ENCODE measurements at regions not wholly inside any gene's neighbourhood (a gene's known extent, or its start where the extent isn't known, plus 50 kb on each side); places are given as distances from the start of the nearest gene placed in this dataset.
"Not testable (repeated sequence)": the region's sequence is repeated elsewhere in the genome, so short reads cannot be mapped to it uniquely, and the experiment has no call there.

GRCh38 chr3:5563537-5564277 is 376.2 kb downstream of the EDEM1 start:
- DNase-seq: no peak

DNA sequence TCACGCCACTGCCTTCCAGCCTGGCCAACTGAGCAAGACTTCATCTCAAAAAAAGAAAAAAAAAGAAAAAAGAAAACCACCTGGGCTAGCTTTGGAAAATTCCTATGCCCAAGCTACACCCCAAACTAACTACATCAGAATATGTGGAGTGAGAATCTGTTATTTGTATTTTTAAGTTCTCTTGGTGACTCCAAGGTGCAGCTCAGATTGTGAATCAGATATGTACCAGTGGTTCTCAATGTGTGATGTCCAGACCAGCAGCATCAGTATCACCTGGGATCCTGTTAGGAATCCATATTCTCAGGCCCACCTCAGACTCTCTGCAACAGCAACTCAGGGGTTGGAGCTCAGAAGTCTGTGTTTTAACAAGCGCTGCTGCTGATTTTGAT is 376.8 kb downstream of the EDEM1 start:
- DNase-seq: no peak

DNA sequence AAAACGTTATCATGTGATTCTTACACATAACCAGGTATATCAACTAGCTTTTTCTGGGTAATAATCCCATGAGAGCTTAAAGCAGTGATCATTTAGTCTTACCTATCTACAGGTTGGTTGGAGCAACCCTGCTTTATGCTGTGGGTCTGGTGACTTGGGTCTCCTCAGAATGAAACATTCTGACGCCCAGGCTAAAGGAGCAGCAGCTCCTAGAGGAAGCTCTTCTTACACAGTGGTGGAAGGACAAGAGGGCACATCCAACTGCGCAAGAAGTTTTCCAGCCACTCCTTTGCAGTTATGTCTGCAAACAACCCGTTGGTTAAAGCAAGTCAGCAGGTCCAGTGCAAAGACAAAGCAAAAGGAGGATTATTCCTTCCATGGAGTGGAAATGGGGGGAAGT is 377.5 kb downstream of the EDEM1 start:
- no peak for DNase-seq

- no peak for DNase-seq
These were observed 379.6 kb downstream of the EDEM1 start for GRCh38 chr3:5567113-5567512.

DNA sequence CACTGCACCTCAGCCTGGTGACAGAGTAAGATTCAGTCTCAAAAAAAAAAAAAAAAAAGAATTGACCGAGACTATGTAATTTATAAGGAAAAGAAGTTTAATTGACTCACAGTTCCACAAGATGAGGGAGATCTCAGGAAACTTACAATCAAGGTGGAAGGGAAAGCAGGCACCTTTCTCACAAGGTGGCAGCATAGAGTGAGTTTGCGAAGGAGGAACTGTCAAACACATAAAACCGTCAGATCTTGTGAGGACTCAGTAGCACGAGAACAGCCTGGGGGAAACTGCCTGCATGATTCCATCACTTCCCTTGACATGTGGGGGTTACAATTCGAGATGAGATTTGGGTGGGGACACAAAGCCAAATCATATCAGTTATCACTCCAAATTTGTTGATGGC is 380.9 kb downstream of the EDEM1 start:
- peak; percentile 60 for DNase-seq

DNA sequence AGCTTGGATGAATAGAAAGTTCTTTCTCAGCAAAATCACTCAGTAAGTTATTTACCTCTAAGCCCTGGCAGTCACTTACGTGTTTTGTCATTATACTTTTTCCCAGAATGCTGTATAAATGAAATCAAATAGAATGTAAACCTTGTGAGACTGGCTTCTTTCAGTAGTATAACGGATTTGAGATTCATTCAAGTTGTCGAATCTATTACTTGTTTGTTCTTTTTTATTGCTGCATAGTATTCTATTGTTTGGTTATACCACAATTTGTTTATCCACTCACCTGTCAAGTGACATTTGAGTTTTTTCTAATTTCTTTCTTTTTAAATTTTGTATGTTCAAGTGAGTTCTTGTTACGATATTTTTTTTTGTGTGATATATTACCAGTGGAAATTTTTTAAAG is 381.6 kb downstream of the EDEM1 start:
- no peak for DNase-seq

GRCh38 chr3:5572168-5572567 is 384.7 kb downstream of the EDEM1 start:
- no peak for DNase-seq

DNA sequence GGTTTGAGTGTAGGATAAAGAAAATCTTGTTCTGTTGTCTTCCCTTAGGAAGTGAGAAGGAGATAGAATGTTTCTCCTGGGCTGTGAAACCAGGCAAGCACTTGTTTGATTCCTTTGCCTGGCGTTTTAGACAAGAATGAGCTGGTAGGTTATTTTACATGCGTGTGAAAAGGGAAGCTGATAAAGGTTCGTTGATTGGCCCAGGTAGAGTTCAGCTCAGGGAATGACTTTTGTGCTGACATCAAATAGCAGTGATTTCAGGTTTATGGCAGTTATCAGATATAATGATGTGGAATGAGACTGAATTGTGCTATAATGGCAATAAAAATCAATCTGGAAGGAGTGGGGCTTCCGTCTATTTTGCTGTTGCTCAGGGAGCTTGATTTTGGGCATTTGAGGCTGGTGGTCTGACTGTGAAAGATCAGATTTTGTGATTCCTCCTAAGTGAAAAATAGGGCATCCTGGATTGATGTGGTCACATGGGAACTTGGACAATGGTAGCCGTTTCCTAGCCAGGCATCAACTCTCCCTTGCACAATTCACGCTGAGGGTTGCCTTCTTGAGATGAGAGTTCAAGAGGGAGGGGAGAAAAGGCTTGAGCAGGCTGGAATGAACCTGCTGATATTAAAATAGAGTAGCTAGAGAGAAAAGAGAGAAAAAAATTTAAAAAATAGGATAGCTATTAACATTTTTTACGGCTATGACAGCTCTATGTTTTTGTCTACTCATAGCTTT is 388.9 kb downstream of the EDEM1 start:
- no peak for DNase-seq

- no peak for DNase-seq
These were observed 391.7 kb downstream of the EDEM1 start for GRCh38 chr3:5579139-5579602.

GRCh38 chr3:5579946-5580345 is 392.4 kb downstream of the EDEM1 start:
- no peak for DNase-seq

- DNase-seq: no peak
These were observed 393.3 kb downstream of the EDEM1 start for GRCh38 chr3:5580826-5581225.

DNA sequence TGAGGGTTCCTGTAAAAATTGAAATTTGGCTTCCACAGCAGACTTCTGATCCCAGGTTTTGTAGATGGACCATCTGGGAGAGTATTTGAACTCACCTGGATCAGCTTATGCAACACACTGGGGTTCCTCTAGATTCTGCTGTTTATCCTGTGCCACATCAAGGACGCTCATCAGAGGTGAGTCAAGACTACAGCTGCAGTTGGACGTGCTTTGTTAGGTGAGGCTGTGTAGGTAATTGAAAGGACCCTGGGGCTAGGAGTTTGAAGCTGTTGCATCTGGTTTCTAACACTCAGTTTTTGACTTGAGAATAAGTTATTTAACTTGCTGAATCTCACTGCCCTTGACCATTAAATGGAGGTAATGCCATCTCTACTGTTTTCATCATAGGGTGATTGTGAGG is 394.2 kb downstream of the EDEM1 start:
- DNase-seq: peak; percentile 58

GRCh38 chr3:5583920-5584319 is 396.4 kb downstream of the EDEM1 start:
- no peak for DNase-seq

GRCh38 chr3:5585085-5585484 is 397.6 kb downstream of the EDEM1 start:
- DNase-seq: no peak

- no peak for DNase-seq
These were observed 419.5 kb downstream of the EDEM1 start for GRCh38 chr3:5606884-5607472.

DNA sequence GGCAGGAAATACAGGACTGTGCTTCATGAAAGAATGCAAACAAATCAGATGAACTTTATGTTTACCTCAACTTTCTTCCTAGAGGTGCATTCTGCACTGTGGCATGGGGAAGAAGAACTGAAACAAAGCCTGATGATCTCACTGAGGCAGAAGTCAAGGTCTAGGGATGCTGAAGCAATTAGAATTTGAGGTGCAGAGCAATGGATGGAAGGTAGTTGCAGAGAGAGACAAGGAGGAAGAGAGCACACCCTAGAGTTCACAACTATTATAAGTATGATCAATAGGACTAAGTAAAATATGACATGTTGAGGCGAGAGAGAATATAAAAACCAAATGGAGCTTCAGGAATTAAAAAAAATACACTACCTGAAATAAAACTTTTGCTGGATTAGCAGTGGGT is 420.1 kb downstream of the EDEM1 start:
- DNase-seq: no peak

DNA sequence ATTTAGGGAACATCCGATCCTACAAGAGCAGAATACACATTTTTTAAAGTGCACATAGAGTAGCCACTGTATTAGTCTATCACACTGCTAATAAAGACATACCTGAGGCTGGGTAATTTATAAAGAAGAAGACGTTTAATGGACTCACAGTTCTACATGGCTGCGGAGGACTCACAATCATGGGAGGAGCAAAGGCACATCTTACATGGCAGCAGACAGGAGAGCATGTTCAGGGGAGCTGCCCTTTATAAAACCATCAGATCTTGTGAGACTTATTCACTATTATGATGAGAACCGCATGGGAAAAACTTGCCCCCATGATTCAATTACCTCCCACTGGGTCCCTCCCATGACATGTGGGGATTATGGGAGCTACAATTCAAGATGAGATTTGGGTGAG is 421.5 kb downstream of the EDEM1 start:
- not testable (repeated sequence) for DNase-seq

DNA sequence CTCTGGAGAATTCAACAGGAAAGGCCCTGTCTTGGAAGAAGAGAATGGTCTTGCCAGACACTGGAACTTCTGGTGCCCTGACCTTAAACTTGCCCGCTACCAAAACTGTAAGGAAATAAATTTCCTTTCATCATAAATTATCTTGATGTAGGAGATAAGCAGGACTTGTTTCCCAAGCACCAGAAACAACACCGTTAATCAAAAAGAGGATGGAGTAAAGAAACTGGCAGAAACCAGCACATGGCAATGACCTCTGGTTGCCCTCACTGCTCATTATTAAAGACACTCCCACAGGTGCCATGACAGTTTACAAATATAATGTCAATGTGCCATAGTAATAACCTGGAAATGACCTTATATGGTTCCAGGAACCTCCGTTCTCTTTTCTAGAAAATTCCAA is 426.1 kb downstream of the EDEM1 start:
- no peak for DNase-seq

DNA sequence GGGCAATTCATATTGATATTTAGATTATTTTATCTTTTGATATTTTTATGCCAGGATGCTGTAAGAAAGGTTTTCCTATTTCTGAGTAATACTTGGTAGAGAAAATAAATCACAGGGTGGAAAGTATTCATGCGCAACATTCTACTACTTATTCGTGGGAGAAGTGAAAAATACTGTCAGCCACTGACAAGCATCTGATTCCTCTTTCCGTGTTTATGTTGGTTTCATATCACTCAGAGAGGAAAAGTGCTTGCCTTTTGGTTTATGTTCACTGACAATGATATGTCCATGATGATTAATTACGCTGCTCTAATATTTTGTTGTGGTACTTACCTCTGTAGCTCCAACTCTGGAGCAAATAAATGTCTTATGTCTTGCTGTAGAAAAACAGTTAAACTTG is 429.4 kb downstream of the EDEM1 start:
- DNase-seq: no peak

DNA sequence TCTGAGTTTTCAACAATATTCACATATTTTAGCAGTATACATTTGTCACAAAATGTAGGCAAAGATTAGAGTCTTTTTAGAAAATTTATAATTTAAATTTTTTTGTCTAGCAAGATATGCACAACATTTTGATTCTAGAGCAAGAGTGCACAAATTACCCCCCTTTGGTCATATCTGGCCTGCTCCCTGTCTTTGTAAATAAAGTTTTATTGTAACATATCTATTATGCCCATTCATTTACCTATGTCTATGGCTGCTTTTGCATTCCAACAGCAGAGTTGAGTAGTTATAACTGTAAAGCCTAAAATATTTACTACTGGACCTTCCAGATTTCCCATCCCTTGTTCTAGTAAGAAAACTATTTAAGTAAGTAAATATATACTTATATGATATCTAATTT is 430.7 kb downstream of the EDEM1 start:
- no peak for DNase-seq

DNA sequence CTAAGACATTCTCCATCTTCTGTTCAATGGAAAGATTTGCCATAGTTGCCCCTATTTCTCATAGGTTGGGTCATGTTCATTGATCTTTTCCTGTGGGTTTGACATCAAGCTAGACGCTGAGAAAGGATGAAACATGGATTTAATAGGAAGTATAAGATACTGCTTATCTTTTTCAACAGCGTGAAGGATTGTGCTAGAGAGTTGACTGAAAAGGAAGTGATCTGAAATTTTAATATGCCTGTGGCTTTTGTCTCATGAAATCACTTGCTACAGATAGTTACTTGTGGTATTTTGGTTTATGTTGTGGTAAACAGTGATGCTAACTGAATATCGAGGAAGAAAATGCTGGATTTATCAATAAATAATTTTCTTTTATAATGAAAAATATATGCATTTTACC is 442.9 kb downstream of the EDEM1 start:
- DNase-seq: no peak

DNA sequence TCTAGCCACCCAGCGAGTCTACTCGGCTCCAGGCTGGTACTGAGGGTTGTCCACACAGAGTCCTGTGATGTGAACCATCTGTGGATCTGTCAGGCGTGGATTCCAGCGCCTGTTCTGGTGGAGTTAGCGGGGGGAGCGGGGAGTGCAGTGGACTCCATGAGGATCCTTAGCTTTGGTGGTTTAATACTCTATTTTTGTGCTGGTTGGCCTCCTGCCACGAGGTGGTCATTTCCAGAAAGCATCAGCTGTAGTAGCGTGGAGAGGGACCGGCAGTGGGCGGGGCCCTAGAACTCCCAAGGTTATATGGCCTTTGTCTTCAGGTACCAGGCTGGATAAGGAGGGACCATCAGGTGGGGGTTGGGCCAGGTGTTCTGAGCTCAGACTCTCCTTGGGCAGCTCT is 446.5 kb downstream of the EDEM1 start:
- DNase-seq: no peak

DNA sequence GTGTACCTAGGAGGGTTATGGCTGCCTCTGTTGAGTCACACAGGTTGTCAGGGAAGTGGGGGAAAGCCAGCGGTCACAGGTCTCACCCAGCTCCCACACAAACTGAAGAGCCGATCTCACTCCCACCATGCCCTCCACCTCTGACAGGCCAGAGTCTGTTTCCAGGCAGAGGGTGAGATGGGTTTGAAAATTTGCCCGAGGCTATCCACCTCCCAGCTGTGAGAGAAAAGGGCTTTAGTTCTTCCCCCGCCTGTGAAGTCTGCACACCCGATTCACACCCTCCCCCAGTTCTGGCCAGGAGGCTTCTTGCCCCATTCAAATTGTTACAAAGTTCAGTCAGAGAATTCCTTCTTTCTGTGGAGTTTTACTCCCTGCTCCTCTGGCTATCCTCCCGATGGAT is 446.9 kb downstream of the EDEM1 start:
- DNase-seq: peak; percentile 90

- DNase-seq: no peak
These were observed 448.2 kb downstream of the EDEM1 start for GRCh38 chr3:5635746-5636145.
